K562 (cell line): ENCODE measurements at regions not wholly inside any gene's neighbourhood (a gene's known extent, or its start where the extent isn't known, plus 50 kb on each side); places are given as distances from the start of the nearest gene placed in this dataset.

Experiments used
- IRF2 ChIP-seq: sonication (generic); formaldehyde crosslinking; IDR thresholded peaks from 2 replicates; pipeline ENCODE4 v1.8.1; 2022; ENCODE audit warnings: mild to moderate bottlenecking, missing genetic modification reagents
- POLR2A ChIP-seq: fragments of 450-650 bp; conservative IDR thresholded peaks from 2 replicates; pipeline ENCODE4 v1.6.1; 2016
- POLR2AphosphoS2 ChIP-seq: IDR thresholded peaks from 2 replicates; pipeline ENCODE4 v1.6.1; 2012; ENCODE audit warnings: low read length, improper control_type of control experiment
- PREB ChIP-seq: sonication (generic); formaldehyde crosslinking; IDR thresholded peaks from 2 replicates; pipeline ENCODE4 v1.8.1; 2023; ENCODE audit warnings: mild to moderate bottlenecking, missing genetic modification reagents
- SIX5 ChIP-seq, 2 experiments: IDR thresholded peaks; 2 replicates each; pipeline ENCODE4 v1.6.1; 2011; ENCODE audit warnings: low read length in 2 of 2, borderline replicate concordance in 1 of 2, low read depth in 1 of 2, mild to moderate bottlenecking in 1 of 2, moderate library complexity in 1 of 2; ENCODE audit not compliant: insufficient read depth in 1 of 2
- TSHZ1 ChIP-seq: fragments of 250-450 bp; sonication (Bioruptor Pico); IDR thresholded peaks from 2 replicates; pipeline ENCODE4 v1.4.0; 2020; ENCODE audit warnings: mild to moderate bottlenecking, moderate library complexity

GRCh38 chr7:81886211-81886764, 116.4 kb upstream of the HGF start:
- TF ChIP-seq POLR2AphosphoS2: no peak
- TF ChIP-seq PREB: no peak
- TF ChIP-seq TSHZ1 (CRISPR knock-in tag): no peak
- no peak for TF ChIP-seq POLR2A
- TF ChIP-seq IRF2 (CRISPR knock-in tag): no peak
- no peak for TF ChIP-seq SIX5 (IDR thresholded peaks at IDR 0.05; ENCODE audit: borderline replicate concordance in 1 of 2, insufficient read depth in 1 of 2, low read depth in 1 of 2, low read length in 2 of 2)
